ENCODE measurements at regions not wholly inside any gene's neighbourhood (a gene's known extent, or its start where the extent isn't known, plus 50 kb on each side); places are given as distances from the start of the nearest gene placed in this dataset.
"Not testable (repeated sequence)": the region's sequence is repeated elsewhere in the genome, so short reads cannot be mapped to it uniquely, and the experiment has no call there.

DNA sequence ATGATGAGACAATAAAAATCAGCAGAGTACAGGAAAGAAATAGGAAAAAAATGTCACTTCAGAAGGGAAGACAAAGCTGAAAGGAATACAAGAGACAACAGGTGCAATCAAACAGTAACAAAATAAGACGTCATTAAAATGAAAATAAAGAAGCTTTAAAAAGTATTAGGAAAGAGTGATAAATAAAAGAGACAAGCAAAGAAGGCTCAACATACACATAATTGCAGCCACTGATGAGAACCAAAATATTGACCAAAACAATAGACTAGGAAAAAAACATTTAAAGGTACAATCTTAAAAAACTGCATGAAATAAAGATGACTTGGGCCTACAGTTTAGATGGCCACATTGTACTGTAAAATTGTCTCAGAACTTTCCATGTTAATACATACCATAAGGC, 160.5 kb upstream of the MINDY3 start:
- DNase-seq (ENCODE audit: low spot score) (no peak), ATAC-seq (no peak)
- Mint-ChIP-seq H3K27me3 (no peaks in the 10 kb centered on the region), H3K9me3 (peaks cover 8% of the 10 kb centered on the region), H3K4me1 (ENCODE audit: low read depth in 2 of 2) (no peaks in the 10 kb centered on the region), H3K36me3 (peaks cover 6% of the 10 kb centered on the region), H3K27ac (no peak overlapping the region), H3K4me3 (no peak overlapping the region)

DNA sequence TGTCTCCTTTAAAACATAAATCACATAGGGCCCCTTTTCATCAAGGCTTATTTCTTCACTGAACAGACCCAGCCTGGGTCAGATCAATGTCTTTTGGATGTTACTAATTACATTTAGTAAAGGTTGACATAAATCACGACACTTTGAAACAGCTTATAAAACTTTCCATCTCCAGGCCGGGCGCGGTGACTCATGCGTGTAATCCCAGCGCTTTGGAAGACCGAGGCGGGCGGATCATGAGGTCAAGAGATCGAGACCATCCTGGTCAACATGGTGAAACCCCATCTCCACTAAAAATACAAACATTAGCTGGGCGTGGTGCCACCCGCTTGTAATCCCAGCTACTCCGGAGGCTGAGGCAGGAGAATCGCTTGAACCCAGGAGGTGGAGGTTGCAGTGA, 166.5 kb upstream of the MINDY3 start:
- DNase-seq (ENCODE audit: low spot score); H3K27me3 Mint-ChIP-seq; H3K36me3 Mint-ChIP-seq; H3K4me3 Mint-ChIP-seq; H3K27ac Mint-ChIP-seq; ATAC-seq; H3K4me1 Mint-ChIP-seq (ENCODE audit: low read depth in 2 of 2): not testable (repeated sequence)
- peaks cover 17% of the 10 kb centered on the region for H3K9me3 Mint-ChIP-seq

GRCh38 chr10:16030562-16030961, 170.3 kb upstream of the MINDY3 start:
- Mint-ChIP-seq H3K27ac (no peak overlapping the region), H3K4me3 (no peak overlapping the region), H3K9me3 (peaks cover 25% of the 10 kb centered on the region), H3K36me3 (peaks cover 4% of the 10 kb centered on the region), H3K4me1 (ENCODE audit: low read depth in 2 of 2) (no peaks in the 10 kb centered on the region), H3K27me3 (peaks cover 0 to 5% of the 10 kb centered on the region in 2 donors)
- DNase-seq (ENCODE audit: low spot score) (no peak), ATAC-seq (no peak)

DNA sequence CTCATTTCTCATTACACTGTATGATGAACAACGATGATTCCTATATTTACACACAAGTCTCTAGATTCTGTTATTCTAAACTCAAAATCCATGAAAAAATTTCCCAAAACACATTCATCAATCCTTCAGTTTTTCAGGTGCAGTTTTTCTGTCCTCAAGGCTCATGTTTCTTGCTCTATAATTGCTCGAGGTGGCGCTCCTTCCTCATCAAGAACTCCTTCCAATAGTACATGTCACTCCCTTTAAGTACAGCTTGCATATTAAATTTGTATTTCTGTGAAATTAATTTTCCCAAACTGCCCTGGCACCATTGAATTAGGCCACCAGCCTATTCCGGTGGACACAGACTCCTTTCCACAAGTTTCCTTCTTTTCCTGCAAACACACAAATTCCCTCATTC, 188.7 kb upstream of the MINDY3 start:
- H3K27me3 Mint-ChIP-seq, result peaks cover 0 to 8% of the 10 kb centered on the region in 2 donors
- H3K4me1 Mint-ChIP-seq (ENCODE audit: low read depth in 2 of 2), result no peaks in the 10 kb centered on the region
- no peak overlapping the region for H3K4me3 Mint-ChIP-seq
- ATAC-seq (no peak), DNase-seq (ENCODE audit: low spot score) (no peak)
- H3K27ac Mint-ChIP-seq, result no peak overlapping the region
- H3K9me3 Mint-ChIP-seq, result peaks cover 4% of the 10 kb centered on the region
- no peaks in the 10 kb centered on the region for H3K36me3 Mint-ChIP-seq

DNA sequence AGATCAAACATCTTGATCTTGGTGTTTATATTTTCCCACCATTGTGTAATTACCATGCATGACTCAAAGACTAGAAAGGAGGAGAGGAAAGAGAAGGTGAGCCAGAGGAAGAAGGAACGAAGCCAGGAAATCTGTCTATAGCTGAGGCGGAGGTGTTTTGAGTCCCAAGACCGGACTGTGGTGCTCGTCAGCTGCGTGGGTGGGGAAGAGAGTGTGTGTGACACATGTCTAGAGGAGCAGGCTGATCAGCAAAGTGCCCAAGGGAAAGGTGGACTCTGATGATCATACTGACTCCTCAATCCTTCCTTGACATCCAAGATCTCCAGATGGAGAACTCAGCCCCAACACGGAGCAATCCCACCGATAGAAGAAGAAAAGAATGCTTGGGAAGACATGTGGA, 189.5 kb upstream of the MINDY3 start:
- peaks cover 0 to 8% of the 10 kb centered on the region in 2 donors for H3K27me3 Mint-ChIP-seq

DNA sequence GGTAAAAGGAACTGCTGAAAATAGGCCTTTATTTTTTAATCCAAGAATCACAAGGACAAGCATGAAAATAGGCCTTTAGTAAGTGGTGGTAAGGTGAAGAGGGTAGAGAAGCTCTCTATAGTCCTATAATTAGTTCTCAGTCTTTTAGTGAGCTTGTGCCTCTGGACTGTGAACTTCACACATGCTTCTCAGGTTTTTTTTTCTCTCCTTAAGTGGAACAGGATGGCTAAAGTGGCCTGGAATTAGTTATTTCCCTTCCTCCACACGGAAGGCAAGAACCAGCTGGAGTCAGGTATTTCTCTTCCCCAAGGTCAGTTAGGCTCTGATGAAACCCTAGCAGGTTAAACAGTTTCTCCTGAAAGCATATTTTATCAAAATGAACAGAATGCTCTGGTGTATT, 203.0 kb upstream of the MINDY3 start:
- no peaks in the 10 kb centered on the region for H3K27me3 Mint-ChIP-seq
- DNase-seq (ENCODE audit: low spot score), result no peak
- peaks cover 7% of the 10 kb centered on the region for H3K9me3 Mint-ChIP-seq
- H3K4me1 Mint-ChIP-seq (ENCODE audit: low read depth in 2 of 2), result no peaks in the 10 kb centered on the region
- ATAC-seq, result no peak
- H3K27ac Mint-ChIP-seq, result no peak overlapping the region
- no peaks in the 10 kb centered on the region for H3K36me3 Mint-ChIP-seq
- no peak overlapping the region for H3K4me3 Mint-ChIP-seq

More for the DNA sequence above, 189.5 kb upstream of the MINDY3 start:
- peaks cover 9% of the 10 kb centered on the region for H3K9me3 Mint-ChIP-seq
- no peaks in the 10 kb centered on the region for H3K36me3 Mint-ChIP-seq
- ATAC-seq (no peak), DNase-seq (ENCODE audit: low spot score) (no peak)
- H3K4me1 Mint-ChIP-seq (ENCODE audit: low read depth in 2 of 2), result no peaks in the 10 kb centered on the region
- H3K4me3 Mint-ChIP-seq, result no peak overlapping the region
- H3K27ac Mint-ChIP-seq, result no peak overlapping the region

DNA sequence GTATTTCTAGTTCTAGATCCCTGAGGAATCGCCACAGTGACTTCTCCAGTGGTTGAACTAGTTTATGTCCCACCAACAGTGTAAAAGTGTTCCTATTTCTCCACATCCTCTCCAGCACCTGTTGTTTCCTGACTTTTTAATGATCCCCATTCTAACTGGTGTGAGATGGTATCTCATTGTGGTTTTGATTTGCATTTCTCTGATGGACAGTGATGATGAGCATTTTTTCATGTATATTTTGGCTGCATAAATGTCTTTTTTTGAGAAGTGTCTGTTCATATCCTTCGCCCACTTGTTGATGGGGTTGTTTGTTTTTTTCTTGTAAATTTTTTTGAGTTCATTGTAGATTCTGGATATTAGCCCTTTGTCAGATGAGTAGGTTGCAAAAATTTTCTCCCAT, 223.2 kb upstream of the MINDY3 start:
- H3K4me1 Mint-ChIP-seq (ENCODE audit: low read depth in 2 of 2); H3K4me3 Mint-ChIP-seq; H3K9me3 Mint-ChIP-seq; DNase-seq (ENCODE audit: low spot score); H3K27me3 Mint-ChIP-seq; ATAC-seq; H3K36me3 Mint-ChIP-seq; H3K27ac Mint-ChIP-seq: not testable (repeated sequence)

GRCh38 chr10:16105082-16105481, 244.8 kb upstream of the MINDY3 start:
- H3K4me1 Mint-ChIP-seq (ENCODE audit: low read depth in 2 of 2), result no peaks in the 10 kb centered on the region
- no peak overlapping the region for H3K4me3 Mint-ChIP-seq
- no peak for DNase-seq (ENCODE audit: low spot score)
- ATAC-seq, result no peak
- H3K27ac Mint-ChIP-seq, result no peak overlapping the region
- no peaks in the 10 kb centered on the region for H3K36me3 Mint-ChIP-seq
- peaks cover 11% of the 10 kb centered on the region for H3K9me3 Mint-ChIP-seq
- H3K27me3 Mint-ChIP-seq, result peaks cover 0 to 15% of the 10 kb centered on the region in 2 donors

DNA sequence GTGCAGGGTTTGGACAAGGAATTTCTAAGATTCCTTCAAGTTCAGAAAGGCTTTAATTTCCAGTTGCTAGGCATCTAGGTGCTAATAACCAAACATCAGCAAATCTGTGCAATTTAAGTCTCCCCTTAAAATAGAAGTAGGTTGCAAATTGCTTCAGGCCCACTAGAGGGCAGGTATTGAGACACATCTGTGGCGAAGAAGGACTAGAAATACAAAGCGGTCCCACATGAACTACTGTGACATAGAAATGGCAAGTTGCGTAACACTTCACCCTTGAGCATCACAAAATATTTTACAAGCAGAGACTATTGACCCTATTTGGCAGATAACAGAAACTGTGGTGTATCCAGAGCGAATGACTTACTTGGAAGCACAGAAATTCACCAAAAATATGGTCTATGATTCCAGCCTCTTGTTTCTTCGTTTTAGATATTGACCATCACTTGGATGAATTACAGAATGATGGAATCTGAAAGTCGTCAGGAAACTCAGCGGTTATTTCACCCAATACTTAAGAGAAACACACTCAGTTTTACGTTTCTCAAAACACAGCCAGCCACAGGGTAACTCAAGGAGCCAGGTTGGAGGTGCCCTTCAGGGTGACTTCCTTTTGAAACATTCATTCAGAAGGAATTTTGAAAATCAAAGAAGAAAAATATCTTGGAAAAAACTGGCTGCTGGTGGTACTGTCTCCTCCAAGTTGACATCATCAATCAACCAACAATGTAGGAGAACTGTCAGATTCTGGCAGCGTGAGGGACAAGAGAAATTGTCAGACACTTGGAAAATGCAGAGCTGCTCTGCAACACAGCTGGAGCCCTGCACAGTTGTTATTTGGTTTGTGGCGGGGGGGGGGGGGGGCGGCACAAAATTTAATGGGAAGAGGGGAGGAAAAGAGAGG, 256.3 kb upstream of the MINDY3 start:
- ATAC-seq (no peak), DNase-seq (ENCODE audit: low spot score) (no peak)
- Mint-ChIP-seq H3K36me3 (no peaks in the 10 kb centered on the region), H3K4me1 (ENCODE audit: low read depth in 2 of 2) (no peaks in the 10 kb centered on the region), H3K27ac (no peak overlapping the region), H3K9me3 (no peaks in the 10 kb centered on the region), H3K27me3 (peaks cover 6 to 17% of the 10 kb centered on the region in 2 donors), H3K4me3 (no peak overlapping the region)

DNA sequence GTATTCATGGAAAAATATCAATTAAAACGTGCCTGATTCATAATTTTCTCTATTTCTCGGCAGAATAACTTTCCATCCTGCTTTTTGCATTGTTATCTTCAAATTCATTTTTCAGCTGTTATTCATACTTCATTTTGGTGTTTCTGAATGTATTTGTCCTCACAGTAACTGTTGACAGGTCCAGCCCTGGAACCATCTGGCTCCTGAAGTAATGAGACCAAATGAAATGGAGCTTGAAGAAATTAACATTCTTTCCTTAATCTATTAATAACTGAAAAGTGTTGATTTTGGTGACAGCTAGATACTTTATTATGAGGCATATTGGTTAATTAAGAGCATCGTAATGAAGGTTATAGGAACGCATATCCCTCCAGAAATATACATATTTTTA, 257.0 kb upstream of the MINDY3 start:
- Mint-ChIP-seq H3K4me1 (ENCODE audit: low read depth in 2 of 2) (no peaks in the 10 kb centered on the region), H3K36me3 (no peaks in the 10 kb centered on the region), H3K4me3 (no peak overlapping the region), H3K9me3 (no peaks in the 10 kb centered on the region), H3K27me3 (peaks cover 7 to 16% of the 10 kb centered on the region in 2 donors), H3K27ac (no peak overlapping the region)
- no peak for DNase-seq (ENCODE audit: low spot score)
- no peak for ATAC-seq

- H3K27me3 Mint-ChIP-seq, result peaks cover 4 to 10% of the 10 kb centered on the region in 2 donors
- no peaks in the 10 kb centered on the region for H3K36me3 Mint-ChIP-seq
- H3K4me3 Mint-ChIP-seq, result no peak overlapping the region
- no peaks in the 10 kb centered on the region for H3K9me3 Mint-ChIP-seq
- no peak for ATAC-seq
- H3K4me1 Mint-ChIP-seq (ENCODE audit: low read depth in 2 of 2), result no peaks in the 10 kb centered on the region
- H3K27ac Mint-ChIP-seq, result no peak overlapping the region
- DNase-seq (ENCODE audit: low spot score), result no peak
Observed at GRCh38 chr10:16119445-16119844, 259.1 kb upstream of the MINDY3 start.

- Mint-ChIP-seq H3K4me1 (ENCODE audit: low read depth in 2 of 2) (no peaks in the 10 kb centered on the region), H3K27me3 (peaks cover 4 to 10% of the 10 kb centered on the region in 2 donors), H3K4me3 (no peak overlapping the region), H3K9me3 (no peaks in the 10 kb centered on the region), H3K27ac (no peak overlapping the region), H3K36me3 (no peaks in the 10 kb centered on the region)
- DNase-seq (ENCODE audit: low spot score) (no peak), ATAC-seq (no peak)
Observed at GRCh38 chr10:16120563-16120962, 260.3 kb upstream of the MINDY3 start.

DNA sequence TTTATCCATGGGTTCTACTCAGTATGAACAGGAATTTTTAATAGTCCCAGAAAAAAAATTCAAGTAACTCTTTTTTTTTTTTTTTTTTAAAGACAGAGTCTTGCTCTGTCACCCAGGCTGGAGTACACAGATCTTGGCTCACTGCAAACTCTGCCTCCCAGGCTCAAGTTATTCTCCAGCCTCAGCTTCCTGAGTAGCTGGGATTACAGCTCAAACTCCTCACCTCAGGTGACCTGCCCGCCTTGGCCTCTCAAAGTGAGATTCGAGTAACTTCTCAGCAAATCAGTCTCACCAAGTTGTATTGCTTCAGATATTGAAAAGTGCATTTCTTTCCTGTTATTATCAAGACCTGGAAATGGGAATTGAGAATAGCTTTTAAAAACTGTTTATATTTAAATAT, 281.2 kb upstream of the MINDY3 start:
- Mint-ChIP-seq H3K4me1 (ENCODE audit: low read depth in 2 of 2) (no peaks in the 10 kb centered on the region), H3K27ac (no peak overlapping the region), H3K9me3 (peaks cover 3% of the 10 kb centered on the region), H3K27me3 (peaks cover 3 to 18% of the 10 kb centered on the region in 2 donors), H3K36me3 (peaks cover 5% of the 10 kb centered on the region), H3K4me3 (no peak overlapping the region)
- no peak for DNase-seq (ENCODE audit: low spot score)
- ATAC-seq, result no peak

DNA sequence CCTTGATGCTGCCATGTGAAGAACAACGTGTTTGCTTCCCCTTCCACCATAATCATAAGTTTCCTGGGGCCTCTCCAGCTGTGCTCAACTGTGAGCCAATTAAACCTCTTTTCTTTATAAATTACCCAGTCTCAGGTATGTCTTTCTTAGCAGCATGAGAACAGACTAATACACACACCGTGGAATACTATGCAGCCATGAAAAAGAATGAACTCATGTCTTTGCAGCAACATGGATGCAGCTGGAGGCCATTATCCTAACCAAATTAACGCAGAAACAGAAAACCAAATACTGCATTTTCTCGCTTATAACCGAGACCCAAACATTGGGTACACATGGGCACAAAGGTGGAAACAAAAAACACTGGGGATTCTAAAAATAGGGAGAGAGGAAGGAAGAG, 286.7 kb upstream of the MINDY3 start:
- DNase-seq (ENCODE audit: low spot score), result no peak
- Mint-ChIP-seq H3K27me3 (peaks cover 3 to 23% of the 10 kb centered on the region in 2 donors), H3K4me3 (no peak overlapping the region), H3K27ac (no peak overlapping the region), H3K9me3 (no peaks in the 10 kb centered on the region), H3K36me3 (peaks cover 9% of the 10 kb centered on the region), H3K4me1 (ENCODE audit: low read depth in 2 of 2) (no peaks in the 10 kb centered on the region)
- ATAC-seq, result no peak

DNA sequence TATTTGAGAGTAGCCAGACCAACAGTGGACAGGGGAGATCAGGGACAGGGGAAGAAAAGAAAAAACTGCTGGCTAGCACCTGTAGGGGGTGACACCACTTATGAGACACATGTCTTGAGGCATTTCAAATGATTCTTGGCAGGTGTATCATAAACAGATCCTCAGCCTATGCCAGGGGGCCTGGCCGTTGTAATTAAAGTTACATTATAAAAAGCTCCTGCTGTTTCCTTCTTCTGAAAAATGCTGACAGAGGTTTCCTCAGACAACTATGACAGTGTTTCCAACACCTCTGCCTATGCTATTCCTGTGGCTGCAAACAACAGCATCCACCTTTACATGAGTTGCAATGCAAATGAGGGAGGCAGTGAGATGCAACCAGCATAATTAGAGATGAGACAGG, 281.0 kb upstream of the PTER start:
- H3K4me1 Mint-ChIP-seq (ENCODE audit: low read depth in 2 of 2), result no peaks in the 10 kb centered on the region
- no peak overlapping the region for H3K4me3 Mint-ChIP-seq
- H3K9me3 Mint-ChIP-seq, result no peaks in the 10 kb centered on the region
- no peak for DNase-seq (ENCODE audit: low spot score)
- H3K36me3 Mint-ChIP-seq, result no peaks in the 10 kb centered on the region
- no peak for ATAC-seq
- H3K27me3 Mint-ChIP-seq, result peaks cover 0 to 5% of the 10 kb centered on the region in 2 donors
- H3K27ac Mint-ChIP-seq, result no peak overlapping the region
